ENCODE measurements at regions not wholly inside any gene's neighbourhood (a gene's known extent, or its start where the extent isn't known, plus 50 kb on each side); places are given as distances from the start of the nearest gene placed in this dataset.
"Not testable (repeated sequence)": the region's sequence is repeated elsewhere in the genome, so short reads cannot be mapped to it uniquely, and the experiment has no call there.

DNA sequence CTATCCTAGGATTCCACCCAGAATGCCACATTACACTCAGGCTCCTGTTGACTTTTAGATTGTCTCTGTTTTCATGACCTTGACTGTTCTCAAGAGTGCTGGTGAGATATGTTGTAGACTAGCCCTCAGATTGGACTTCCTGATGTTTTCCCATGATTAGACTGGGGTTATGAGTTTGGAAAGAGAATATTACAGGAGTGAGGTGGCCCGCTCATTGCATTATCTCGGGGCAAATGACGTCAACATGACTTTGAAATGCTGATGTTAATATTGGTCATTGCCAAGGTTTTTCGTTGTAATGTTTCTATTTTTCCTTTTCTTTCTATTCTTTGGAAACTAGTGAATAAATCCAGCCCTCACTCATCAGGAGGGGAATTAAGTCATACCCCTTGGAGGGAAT is 355.7 kb upstream of the MON1B start:
- H3K27me3 Mint-ChIP-seq (ENCODE audit: low read depth) = no peaks in the 10 kb centered on the region
- no peaks in the 10 kb centered on the region for H3K36me3 Mint-ChIP-seq (ENCODE audit: low read depth)
- peaks cover 5% of the 10 kb centered on the region for H3K9me3 Mint-ChIP-seq
- no peak for DNase-seq
- no peak overlapping the region for H3K27ac Mint-ChIP-seq
- intact Hi-C loops (cut with micrococcal nuclease) = no loop called here
- CTCF ChIA-PET = no interaction called here
- no peak overlapping the region for H3K4me3 Mint-ChIP-seq
- no peaks in the 10 kb centered on the region for H3K4me1 Mint-ChIP-seq (ENCODE audit: low read depth)

DNA sequence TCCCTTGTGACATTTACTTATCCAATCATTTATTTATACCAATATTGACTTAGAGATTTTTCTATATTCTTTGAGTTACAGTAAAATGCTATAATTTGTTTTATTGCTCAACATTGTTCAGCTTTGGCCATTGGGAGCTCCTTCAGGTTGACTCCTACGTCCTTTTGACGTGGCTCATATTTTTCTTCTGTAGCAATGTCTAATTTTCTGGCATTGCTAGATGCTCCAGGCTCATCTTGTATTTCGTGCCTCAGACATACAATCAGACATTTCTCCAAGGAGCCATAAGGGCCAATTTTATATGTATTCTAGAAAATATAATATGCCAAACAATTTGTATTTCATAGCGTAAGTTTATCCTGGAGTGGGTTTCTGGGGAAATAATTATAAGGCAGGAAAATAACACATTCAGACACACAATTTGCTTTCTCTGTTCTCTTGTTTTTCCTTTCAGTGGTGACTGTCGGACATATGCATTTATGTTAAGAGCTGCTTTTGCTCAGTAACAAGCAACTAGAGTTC is 355.1 kb upstream of the MON1B start:
- Mint-ChIP-seq H3K27ac (no peak overlapping the region), H3K36me3 (ENCODE audit: low read depth) (no peaks in the 10 kb centered on the region), H3K27me3 (ENCODE audit: low read depth) (no peaks in the 10 kb centered on the region), H3K4me1 (ENCODE audit: low read depth) (no peaks in the 10 kb centered on the region), H3K9me3 (peaks cover 5% of the 10 kb centered on the region), H3K4me3 (no peak overlapping the region)
- intact Hi-C loops (cut with micrococcal nuclease) = no loop called here
- CTCF ChIA-PET = interaction anchor here (0.6 to 1.5 kb wide), 2 partner anchors 336 to 412 kb away, joined by 3 to 4 read pairs; no protein-coding TSS in a partner anchor
- no peak for DNase-seq

DNA sequence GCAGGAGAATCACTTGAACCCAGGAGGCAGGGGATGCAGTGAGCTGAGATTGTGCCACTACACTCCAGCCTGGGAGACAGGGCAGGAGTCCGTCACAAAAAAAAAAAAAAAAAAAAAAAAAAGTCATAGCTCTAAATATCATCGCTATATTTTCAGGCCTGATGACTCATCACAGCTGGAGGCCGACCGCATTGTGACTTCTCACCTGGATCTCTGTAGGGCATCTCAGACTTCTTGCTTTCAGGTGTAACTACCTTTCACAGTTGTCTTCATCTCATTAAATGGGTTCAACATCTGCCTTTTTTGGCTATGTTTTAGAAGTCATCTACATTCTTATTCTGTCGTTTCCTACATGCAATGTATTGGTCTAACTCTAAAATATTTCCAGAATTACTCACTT is 353.1 kb upstream of the MON1B start:
- CTCF ChIA-PET = no interaction called here
- Mint-ChIP-seq H3K27ac (no peak overlapping the region), H3K36me3 (ENCODE audit: low read depth) (no peaks in the 10 kb centered on the region), H3K4me1 (ENCODE audit: low read depth) (no peaks in the 10 kb centered on the region), H3K9me3 (peaks cover 4% of the 10 kb centered on the region), H3K4me3 (no peak overlapping the region), H3K27me3 (ENCODE audit: low read depth) (no peaks in the 10 kb centered on the region)
- intact Hi-C loops (cut with micrococcal nuclease) = no loop called here
- no peak for DNase-seq

DNA sequence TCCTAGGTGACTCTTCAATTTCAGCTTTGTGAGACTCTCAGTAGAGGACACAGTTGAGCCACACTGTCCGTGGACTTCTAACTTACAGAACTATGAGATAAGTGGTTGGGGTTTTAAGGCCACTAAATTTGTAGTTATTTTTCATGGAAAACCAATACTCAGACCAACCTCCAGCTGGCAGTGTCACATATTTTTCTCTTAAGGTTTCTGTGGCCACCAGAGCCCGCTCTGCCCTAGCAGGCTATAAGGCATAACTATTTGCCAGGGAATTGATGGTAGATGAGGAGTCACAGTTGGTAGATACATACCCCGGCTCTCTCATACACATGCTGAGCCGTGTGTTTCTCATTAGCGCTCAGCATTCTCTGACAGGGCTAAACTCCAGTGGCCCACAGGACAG is 336.8 kb upstream of the MON1B start:
- no peaks in the 10 kb centered on the region for H3K27me3 Mint-ChIP-seq (ENCODE audit: low read depth)
- CTCF ChIA-PET = no interaction called here

DNA sequence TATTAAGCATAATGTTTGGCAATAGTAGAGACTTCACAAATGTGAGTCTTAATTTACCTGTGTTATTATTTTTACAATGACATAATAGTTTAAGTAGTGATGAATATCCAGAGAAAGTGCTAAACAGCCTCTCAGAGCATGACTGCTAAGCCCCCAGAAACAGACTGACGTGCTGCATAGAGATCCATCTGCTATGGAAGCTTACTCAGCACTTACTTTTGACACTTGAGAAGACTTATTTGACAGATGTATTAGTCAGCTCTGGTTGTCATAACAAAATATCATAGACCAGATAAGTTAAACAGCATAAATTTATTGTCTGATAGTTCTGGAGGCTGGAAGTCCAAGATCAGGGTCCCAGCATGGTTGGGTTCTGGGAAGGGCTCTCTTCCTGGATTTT is 334.9 kb upstream of the MON1B start:
- no peak for DNase-seq
- peaks cover 13% of the 10 kb centered on the region for H3K9me3 Mint-ChIP-seq
- H3K27me3 Mint-ChIP-seq (ENCODE audit: low read depth) = no peaks in the 10 kb centered on the region
- intact Hi-C loops (cut with micrococcal nuclease) = no loop called here
- CTCF ChIA-PET = no interaction called here
- H3K4me3 Mint-ChIP-seq = no peak overlapping the region
- no peaks in the 10 kb centered on the region for H3K4me1 Mint-ChIP-seq (ENCODE audit: low read depth)
- no peaks in the 10 kb centered on the region for H3K36me3 Mint-ChIP-seq (ENCODE audit: low read depth)
- H3K27ac Mint-ChIP-seq = no peak overlapping the region

More for the DNA sequence above, 336.8 kb upstream of the MON1B start:
- Mint-ChIP-seq H3K36me3 (ENCODE audit: low read depth) (no peaks in the 10 kb centered on the region), H3K4me3 (no peak overlapping the region), H3K9me3 (peaks cover 8% of the 10 kb centered on the region), H3K4me1 (ENCODE audit: low read depth) (no peaks in the 10 kb centered on the region), H3K27ac (no peak overlapping the region)
- DNase-seq = no peak
- intact Hi-C loops (cut with micrococcal nuclease) = no loop called here

DNA sequence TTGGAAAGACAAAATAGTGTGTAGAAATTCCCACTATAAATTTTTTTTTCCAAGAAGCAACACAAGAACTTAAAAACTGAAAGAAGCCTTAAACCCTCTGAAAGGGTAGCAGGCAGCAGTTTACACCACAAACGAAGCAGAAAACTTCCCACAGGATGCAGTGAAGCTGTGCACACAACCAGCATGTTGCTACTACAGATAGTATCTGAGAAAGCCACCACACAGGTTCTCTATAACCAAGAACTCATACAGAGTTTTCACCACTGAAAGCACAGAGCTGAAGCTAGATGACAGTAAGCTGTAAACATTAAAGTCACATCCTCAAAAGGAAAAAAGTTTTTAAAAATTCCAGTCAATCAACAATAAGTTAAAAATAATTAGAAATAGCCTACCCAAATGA is 333.6 kb upstream of the MON1B start:
- Mint-ChIP-seq H3K27ac (no peak overlapping the region), H3K27me3 (ENCODE audit: low read depth) (no peaks in the 10 kb centered on the region), H3K4me1 (ENCODE audit: low read depth) (no peaks in the 10 kb centered on the region), H3K36me3 (ENCODE audit: low read depth) (no peaks in the 10 kb centered on the region), H3K4me3 (no peak overlapping the region), H3K9me3 (peaks cover 17% of the 10 kb centered on the region)
- intact Hi-C loops (cut with micrococcal nuclease) = no loop called here
- DNase-seq = no peak
- CTCF ChIA-PET = no interaction called here

DNA sequence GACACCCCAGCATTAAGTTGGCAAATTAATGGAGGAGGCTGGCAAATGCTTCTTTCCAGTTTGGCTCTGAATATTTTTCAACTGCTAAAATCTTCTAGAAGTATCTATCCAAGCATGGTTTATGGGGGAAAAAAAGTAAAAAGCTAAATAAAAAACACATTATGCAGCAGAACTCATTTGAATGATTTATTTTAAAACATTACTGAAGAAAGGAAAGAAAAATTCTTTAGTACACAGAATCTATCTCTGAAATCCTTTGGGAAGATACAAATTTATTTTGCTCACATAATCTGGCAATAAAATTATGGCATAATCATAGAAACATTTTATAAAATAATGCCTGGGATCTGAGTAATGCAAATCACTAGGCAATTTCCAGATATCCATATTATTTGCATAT is 328.1 kb upstream of the MON1B start:
- no peaks in the 10 kb centered on the region for H3K27me3 Mint-ChIP-seq (ENCODE audit: low read depth)
- CTCF ChIA-PET = no interaction called here
- intact Hi-C loops (cut with micrococcal nuclease) = no loop called here
- H3K4me3 Mint-ChIP-seq = no peak overlapping the region
- H3K4me1 Mint-ChIP-seq (ENCODE audit: low read depth) = no peaks in the 10 kb centered on the region
- H3K9me3 Mint-ChIP-seq = peaks cover 20% of the 10 kb centered on the region
- H3K27ac Mint-ChIP-seq = no peak overlapping the region
- H3K36me3 Mint-ChIP-seq (ENCODE audit: low read depth) = no peaks in the 10 kb centered on the region
- no peak for DNase-seq

DNA sequence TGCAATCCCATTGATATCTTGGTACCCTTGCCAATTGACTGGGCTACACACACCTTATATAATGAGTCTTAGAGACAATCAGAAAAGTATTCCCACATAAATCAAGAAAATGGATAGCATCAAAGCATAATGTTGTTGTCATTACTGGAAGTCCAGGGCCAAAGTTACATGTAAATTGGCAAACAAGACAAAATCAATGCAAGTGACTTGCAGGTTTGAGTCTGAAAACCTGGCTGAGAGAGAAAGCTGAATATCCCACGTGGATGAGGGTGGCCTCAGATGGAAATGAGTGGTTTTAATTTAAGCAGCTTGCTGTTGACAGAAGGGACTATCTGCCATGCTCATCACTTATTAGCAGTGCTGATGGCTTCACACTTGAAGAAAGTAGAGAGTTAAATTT is 324.0 kb upstream of the MON1B start:
- CTCF ChIA-PET = no interaction called here
- no peak overlapping the region for H3K27ac Mint-ChIP-seq

DNA sequence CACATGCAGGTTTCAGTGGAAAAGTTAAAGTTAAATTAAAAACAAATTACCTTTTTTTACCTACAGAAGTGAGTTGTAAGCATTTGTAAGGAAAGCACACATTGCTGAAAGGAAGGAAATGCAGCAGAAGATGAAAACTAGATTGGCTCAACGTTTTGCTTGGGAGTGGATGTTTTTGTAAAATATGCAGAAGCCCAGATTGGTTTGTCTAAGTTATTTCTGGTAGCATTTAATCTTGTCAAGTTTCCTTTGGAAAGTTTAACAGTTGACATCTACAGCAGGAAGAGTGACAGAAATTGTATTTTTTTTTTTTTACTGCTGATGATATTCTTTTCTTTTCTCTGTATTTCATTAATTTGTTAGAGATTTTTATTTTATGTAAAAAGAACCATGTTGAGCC is 315.1 kb upstream of the MON1B start:
- no peak for DNase-seq
- Mint-ChIP-seq H3K9me3 (no peaks in the 10 kb centered on the region), H3K36me3 (ENCODE audit: low read depth) (no peaks in the 10 kb centered on the region), H3K4me1 (ENCODE audit: low read depth) (no peaks in the 10 kb centered on the region), H3K4me3 (no peak overlapping the region), H3K27me3 (ENCODE audit: low read depth) (no peaks in the 10 kb centered on the region), H3K27ac (no peak overlapping the region)
- CTCF ChIA-PET = no interaction called here
- intact Hi-C loops (cut with micrococcal nuclease) = no loop called here

More for the DNA sequence above, 324.0 kb upstream of the MON1B start:
- Mint-ChIP-seq H3K4me3 (no peak overlapping the region), H3K4me1 (ENCODE audit: low read depth) (no peaks in the 10 kb centered on the region), H3K9me3 (peaks cover 5% of the 10 kb centered on the region), H3K27me3 (ENCODE audit: low read depth) (no peaks in the 10 kb centered on the region), H3K36me3 (ENCODE audit: low read depth) (no peaks in the 10 kb centered on the region)
- intact Hi-C loops (cut with micrococcal nuclease) = no loop called here
- DNase-seq = no peak

DNA sequence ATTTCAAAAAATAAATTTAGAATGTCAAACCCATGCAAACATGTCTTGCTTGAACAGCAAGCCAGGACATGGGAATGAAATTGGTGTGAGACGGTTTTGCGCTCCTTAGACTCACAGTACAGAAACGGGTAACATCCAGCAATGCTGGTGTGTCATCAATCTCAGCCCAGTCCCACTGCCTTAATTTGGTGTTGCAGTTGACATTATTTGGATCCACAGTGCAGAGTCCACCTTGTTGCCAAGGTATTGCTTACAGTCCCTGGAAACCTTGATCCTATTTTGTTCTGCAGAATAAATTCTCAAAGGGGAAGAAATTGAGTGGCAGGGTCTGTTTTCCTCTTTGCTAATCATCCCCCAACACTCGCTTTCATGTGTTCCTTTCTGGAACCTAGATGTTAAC is 311.6 kb upstream of the MON1B start:
- H3K27me3 Mint-ChIP-seq (ENCODE audit: low read depth) = no peaks in the 10 kb centered on the region
- no peak overlapping the region for H3K4me3 Mint-ChIP-seq
- intact Hi-C loops (cut with micrococcal nuclease) = no loop called here
- no peaks in the 10 kb centered on the region for H3K9me3 Mint-ChIP-seq
- H3K36me3 Mint-ChIP-seq (ENCODE audit: low read depth) = no peaks in the 10 kb centered on the region
- CTCF ChIA-PET = no interaction called here
- no peaks in the 10 kb centered on the region for H3K4me1 Mint-ChIP-seq (ENCODE audit: low read depth)
- H3K27ac Mint-ChIP-seq = no peak overlapping the region
- DNase-seq = no peak

DNA sequence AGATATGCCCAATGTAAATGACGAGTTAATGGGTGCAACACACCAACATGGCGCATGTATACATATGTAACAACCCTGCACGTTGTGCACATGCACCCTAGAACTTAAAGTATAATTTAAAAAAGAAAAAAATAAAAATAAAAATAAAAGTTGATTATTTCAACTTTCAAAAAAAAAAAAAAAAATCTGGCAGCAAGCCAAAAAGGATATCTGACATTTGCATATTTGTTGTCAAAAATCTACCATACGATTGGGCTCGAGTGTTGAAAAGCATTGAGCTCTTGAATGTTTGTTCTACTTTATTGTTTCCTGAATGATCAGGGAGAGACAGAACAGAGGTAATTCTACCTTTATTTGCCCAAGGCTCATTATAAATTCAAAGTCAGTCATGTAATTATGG is 310.5 kb upstream of the MON1B start:
- DNase-seq; H3K27ac Mint-ChIP-seq; H3K9me3 Mint-ChIP-seq; H3K4me3 Mint-ChIP-seq; H3K36me3 Mint-ChIP-seq (ENCODE audit: low read depth); CTCF ChIA-PET; H3K27me3 Mint-ChIP-seq (ENCODE audit: low read depth); intact Hi-C loops (cut with micrococcal nuclease); H3K4me1 Mint-ChIP-seq (ENCODE audit: low read depth): not testable (repeated sequence)

DNA sequence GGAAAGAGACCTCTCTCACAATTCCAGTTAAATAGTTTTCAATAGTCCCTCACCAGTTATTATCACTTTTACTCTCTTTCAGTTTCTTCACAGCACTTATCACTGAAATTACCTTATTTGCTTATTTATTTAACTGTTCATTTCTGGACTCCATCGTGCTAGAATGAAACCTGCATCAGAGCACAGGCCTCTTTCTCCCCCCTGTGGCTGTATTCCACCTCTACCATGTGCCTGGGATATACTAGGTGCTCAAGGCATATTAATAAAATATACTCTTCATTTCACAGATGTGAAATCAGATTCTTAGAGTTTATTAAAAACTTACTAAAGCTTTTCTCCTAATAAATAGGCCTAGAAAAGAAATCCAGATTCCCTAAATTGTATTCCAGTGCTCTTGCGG is 308.9 kb upstream of the MON1B start:
- no peaks in the 10 kb centered on the region for H3K4me1 Mint-ChIP-seq (ENCODE audit: low read depth)
- no peaks in the 10 kb centered on the region for H3K27me3 Mint-ChIP-seq (ENCODE audit: low read depth)
- no peaks in the 10 kb centered on the region for H3K36me3 Mint-ChIP-seq (ENCODE audit: low read depth)
- CTCF ChIA-PET = interaction anchor here (0.7 kb wide), 1 partner anchor 7 kb away, joined by 3 read pairs; no protein-coding TSS in a partner anchor
- intact Hi-C loops (cut with micrococcal nuclease) = no loop called here
- H3K27ac Mint-ChIP-seq = no peak overlapping the region
- no peaks in the 10 kb centered on the region for H3K9me3 Mint-ChIP-seq
- H3K4me3 Mint-ChIP-seq = no peak overlapping the region
- DNase-seq = no peak

DNA sequence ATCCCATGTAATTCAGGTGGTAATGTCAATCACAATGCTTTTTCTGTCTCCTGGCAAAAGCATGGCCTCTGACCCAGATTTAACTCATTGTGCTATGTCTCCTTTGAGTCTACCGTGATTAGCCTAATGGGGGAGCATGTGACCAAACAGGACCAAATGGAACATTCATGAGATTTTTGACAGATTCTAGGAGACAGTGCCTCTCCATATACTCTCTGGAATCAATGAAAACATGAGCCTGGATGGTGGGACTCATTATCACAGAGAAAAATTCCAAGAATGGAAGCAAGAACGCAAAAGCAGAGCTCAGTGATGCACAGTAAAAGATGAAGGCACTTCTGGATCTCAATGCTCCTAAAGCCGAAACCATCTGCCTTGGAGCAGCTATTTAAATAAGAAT is 307.9 kb upstream of the MON1B start:
- Mint-ChIP-seq H3K27ac (no peak overlapping the region), H3K4me1 (ENCODE audit: low read depth) (no peaks in the 10 kb centered on the region), H3K27me3 (ENCODE audit: low read depth) (no peaks in the 10 kb centered on the region), H3K4me3 (no peak overlapping the region), H3K9me3 (no peaks in the 10 kb centered on the region), H3K36me3 (ENCODE audit: low read depth) (no peaks in the 10 kb centered on the region)
- no peak for DNase-seq
- intact Hi-C loops (cut with micrococcal nuclease) = no loop called here
- CTCF ChIA-PET = no interaction called here
